ENCODE measurements at regions not wholly inside any gene's neighbourhood (a gene's known extent, or its start where the extent isn't known, plus 50 kb on each side); places are given as distances from the start of the nearest gene placed in this dataset.

DNA sequence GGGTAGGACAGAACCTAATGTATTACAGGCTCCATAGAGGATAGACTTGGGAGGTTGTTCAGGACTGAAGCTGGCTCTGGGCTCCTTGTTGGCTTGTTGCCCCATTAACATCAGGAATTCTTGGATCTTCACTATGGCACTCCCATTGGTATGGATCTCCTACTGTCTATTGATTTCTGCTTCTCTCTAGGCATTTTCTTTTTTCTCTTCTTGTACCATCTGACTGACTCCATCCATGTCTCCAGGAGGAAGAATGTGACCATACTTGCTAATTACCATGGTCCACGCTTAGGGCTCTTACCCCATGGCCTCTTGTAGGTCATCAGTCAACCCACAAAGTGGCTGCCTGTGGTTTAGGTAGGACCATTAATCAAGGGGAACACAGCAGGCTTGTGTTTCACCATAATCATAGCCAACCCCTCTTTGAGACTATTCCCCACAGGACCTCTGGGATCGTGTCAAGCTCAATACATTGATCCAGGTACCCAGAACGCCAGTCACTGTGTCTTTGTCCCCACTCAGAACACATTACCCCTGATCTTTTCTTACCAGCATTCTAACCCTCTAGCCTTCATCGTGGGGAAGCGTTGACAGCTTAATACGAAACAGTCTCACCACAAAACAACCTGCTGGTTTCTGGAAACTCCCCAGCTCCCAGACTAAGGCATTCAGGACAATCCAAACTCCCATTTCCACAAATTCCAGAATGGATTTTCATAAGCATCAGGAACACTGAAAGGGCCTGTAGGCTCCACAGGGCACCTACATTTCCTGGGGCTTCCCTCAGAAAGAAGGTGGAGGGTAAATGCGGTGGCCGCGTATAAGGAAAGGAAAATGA lies 97.1 kb downstream of the ETS2 start:
- peaks cover 5% of the 10 kb centered on the region; the same call in 1 of the 3 replicates for H3K36me3 Mint-ChIP-seq (ENCODE audit: low read depth)
- H2AFZ ChIP-seq, result no peak overlapping the region; the same call in 1 of the 2 replicates
- no peak overlapping the region for H3K4me3 ChIP-seq
- no peak overlapping the region for H3K27ac Mint-ChIP-seq
- no peak overlapping the region for H3K4me3 Mint-ChIP-seq
- H3K27me3 Mint-ChIP-seq (ENCODE audit: insufficient read depth, low read depth, poor library complexity), result peaks cover 4% of the 10 kb centered on the region
- H3K4me1 ChIP-seq (ENCODE audit: insufficient read depth), result no peaks in the 10 kb centered on the region
- DNase-seq (ENCODE audit: low spot score) (no peak), ATAC-seq (no peak)
- H3K4me1 Mint-ChIP-seq, result peaks cover 7% of the 10 kb centered on the region
- H3K9me3 Mint-ChIP-seq, result no peaks in the 10 kb centered on the region; the same call in 1 of the 3 replicates
- TF ChIP-seq ZNF114 (CRISPR knock-in tag; IDR thresholded peaks at IDR 0.05), result no peak
- TF ChIP-seq JUNB (IDR thresholded peaks at IDR 0.05; ENCODE audit: unreplicated experiment), result no peak
- TF ChIP-seq, protein P1, sequence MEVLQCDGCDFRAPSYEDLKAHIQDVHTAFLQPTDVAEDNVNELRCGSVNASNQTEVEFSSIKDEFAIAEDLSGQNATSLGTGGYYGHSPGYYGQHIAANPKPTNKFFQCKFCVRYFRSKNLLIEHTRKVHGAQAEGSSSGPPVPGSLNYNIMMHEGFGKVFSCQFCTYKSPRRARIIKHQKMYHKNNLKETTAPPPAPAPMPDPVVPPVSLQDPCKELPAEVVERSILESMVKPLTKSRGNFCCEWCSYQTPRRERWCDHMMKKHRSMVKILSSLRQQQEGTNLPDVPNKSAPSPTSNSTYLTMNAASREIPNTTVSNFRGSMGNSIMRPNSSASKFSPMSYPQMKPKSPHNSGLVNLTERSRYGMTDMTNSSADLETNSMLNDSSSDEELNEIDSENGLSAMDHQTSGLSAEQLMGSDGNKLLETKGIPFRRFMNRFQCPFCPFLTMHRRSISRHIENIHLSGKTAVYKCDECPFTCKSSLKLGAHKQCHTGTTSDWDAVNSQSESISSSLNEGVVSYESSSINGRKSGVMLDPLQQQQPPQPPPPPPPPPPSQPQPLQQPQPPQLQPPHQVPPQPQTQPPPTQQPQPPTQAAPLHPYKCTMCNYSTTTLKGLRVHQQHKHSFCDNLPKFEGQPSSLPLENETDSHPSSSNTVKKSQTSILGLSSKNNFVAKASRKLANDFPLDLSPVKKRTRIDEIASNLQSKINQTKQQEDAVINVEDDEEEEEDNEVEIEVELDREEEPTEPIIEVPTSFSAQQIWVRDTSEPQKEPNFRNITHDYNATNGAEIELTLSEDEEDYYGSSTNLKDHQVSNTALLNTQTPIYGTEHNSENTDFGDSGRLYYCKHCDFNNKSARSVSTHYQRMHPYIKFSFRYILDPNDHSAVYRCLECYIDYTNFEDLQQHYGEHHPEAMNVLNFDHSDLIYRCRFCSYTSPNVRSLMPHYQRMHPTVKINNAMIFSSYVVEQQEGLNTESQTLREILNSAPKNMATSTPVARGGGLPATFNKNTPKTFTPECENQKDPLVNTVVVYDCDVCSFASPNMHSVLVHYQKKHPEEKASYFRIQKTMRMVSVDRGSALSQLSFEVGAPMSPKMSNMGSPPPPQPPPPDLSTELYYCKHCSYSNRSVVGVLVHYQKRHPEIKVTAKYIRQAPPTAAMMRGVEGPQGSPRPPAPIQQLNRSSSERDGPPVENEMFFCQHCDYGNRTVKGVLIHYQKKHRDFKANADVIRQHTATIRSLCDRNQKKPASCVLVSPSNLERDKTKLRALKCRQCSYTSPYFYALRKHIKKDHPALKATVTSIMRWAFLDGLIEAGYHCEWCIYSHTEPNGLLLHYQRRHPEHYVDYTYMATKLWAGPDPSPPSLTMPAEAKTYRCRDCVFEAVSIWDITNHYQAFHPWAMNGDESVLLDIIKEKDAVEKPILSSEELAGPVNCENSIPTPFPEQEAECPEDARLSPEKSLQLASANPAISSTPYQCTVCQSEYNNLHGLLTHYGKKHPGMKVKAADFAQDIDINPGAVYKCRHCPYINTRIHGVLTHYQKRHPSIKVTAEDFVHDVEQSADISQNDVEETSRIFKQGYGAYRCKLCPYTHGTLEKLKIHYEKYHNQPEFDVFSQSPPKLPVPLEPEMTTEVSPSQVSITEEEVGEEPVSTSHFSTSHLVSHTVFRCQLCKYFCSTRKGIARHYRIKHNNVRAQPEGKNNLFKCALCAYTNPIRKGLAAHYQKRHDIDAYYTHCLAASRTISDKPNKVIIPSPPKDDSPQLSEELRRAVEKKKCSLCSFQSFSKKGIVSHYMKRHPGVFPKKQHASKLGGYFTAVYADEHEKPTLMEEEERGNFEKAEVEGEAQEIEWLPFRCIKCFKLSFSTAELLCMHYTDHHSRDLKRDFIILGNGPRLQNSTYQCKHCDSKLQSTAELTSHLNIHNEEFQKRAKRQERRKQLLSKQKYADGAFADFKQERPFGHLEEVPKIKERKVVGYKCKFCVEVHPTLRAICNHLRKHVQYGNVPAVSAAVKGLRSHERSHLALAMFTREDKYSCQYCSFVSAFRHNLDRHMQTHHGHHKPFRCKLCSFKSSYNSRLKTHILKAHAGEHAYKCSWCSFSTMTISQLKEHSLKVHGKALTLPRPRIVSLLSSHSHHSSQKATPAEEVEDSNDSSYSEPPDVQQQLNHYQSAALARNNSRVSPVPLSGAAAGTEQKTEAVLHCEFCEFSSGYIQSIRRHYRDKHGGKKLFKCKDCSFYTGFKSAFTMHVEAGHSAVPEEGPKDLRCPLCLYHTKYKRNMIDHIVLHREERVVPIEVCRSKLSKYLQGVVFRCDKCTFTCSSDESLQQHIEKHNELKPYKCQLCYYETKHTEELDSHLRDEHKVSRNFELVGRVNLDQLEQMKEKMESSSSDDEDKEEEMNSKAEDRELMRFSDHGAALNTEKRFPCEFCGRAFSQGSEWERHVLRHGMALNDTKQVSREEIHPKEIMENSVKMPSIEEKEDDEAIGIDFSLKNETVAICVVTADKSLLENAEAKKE (CRISPR knock-in tag; IDR thresholded peaks at IDR 0.05), result no peak
- no peak for TF ChIP-seq POLR2AphosphoS5 (IDR thresholded peaks at IDR 0.05; ENCODE audit: low read depth)
- TF ChIP-seq NANOG (IDR thresholded peaks at IDR 0.05; ENCODE audit: borderline replicate concordance), result no peak
- TF ChIP-seq, protein P2, sequence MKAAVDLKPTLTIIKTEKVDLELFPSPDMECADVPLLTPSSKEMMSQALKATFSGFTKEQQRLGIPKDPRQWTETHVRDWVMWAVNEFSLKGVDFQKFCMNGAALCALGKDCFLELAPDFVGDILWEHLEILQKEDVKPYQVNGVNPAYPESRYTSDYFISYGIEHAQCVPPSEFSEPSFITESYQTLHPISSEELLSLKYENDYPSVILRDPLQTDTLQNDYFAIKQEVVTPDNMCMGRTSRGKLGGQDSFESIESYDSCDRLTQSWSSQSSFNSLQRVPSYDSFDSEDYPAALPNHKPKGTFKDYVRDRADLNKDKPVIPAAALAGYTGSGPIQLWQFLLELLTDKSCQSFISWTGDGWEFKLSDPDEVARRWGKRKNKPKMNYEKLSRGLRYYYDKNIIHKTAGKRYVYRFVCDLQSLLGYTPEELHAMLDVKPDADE (IDR thresholded peaks at IDR 0.05), result no peak
- no peak for TF ChIP-seq EZH2 (IDR thresholded peaks at IDR 0.05; ENCODE audit: low read depth, unreplicated experiment)
- TF ChIP-seq ZNF331 (CRISPR knock-in tag; IDR thresholded peaks at IDR 0.05; ENCODE audit: low read depth), result no peak
- TF ChIP-seq, protein P3, sequence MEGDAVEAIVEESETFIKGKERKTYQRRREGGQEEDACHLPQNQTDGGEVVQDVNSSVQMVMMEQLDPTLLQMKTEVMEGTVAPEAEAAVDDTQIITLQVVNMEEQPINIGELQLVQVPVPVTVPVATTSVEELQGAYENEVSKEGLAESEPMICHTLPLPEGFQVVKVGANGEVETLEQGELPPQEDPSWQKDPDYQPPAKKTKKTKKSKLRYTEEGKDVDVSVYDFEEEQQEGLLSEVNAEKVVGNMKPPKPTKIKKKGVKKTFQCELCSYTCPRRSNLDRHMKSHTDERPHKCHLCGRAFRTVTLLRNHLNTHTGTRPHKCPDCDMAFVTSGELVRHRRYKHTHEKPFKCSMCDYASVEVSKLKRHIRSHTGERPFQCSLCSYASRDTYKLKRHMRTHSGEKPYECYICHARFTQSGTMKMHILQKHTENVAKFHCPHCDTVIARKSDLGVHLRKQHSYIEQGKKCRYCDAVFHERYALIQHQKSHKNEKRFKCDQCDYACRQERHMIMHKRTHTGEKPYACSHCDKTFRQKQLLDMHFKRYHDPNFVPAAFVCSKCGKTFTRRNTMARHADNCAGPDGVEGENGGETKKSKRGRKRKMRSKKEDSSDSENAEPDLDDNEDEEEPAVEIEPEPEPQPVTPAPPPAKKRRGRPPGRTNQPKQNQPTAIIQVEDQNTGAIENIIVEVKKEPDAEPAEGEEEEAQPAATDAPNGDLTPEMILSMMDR (conservative IDR thresholded peaks at IDR 0.05; ENCODE audit: low read depth in 2 of 2), result no peak
- TF ChIP-seq CREB1 (CRISPR knock-in tag; IDR thresholded peaks at IDR 0.05; ENCODE audit: low read depth), result no peak
- TF ChIP-seq, protein P4, sequence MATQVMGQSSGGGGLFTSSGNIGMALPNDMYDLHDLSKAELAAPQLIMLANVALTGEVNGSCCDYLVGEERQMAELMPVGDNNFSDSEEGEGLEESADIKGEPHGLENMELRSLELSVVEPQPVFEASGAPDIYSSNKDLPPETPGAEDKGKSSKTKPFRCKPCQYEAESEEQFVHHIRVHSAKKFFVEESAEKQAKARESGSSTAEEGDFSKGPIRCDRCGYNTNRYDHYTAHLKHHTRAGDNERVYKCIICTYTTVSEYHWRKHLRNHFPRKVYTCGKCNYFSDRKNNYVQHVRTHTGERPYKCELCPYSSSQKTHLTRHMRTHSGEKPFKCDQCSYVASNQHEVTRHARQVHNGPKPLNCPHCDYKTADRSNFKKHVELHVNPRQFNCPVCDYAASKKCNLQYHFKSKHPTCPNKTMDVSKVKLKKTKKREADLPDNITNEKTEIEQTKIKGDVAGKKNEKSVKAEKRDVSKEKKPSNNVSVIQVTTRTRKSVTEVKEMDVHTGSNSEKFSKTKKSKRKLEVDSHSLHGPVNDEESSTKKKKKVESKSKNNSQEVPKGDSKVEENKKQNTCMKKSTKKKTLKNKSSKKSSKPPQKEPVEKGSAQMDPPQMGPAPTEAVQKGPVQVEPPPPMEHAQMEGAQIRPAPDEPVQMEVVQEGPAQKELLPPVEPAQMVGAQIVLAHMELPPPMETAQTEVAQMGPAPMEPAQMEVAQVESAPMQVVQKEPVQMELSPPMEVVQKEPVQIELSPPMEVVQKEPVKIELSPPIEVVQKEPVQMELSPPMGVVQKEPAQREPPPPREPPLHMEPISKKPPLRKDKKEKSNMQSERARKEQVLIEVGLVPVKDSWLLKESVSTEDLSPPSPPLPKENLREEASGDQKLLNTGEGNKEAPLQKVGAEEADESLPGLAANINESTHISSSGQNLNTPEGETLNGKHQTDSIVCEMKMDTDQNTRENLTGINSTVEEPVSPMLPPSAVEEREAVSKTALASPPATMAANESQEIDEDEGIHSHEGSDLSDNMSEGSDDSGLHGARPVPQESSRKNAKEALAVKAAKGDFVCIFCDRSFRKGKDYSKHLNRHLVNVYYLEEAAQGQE (IDR thresholded peaks at IDR 0.05; ENCODE audit: unreplicated experiment), result no peak
- TF ChIP-seq EZH2phosphoT487 (IDR thresholded peaks at IDR 0.05; ENCODE audit: unreplicated experiment), result no peak
- TF ChIP-seq STAT1 (IDR thresholded peaks at IDR 0.05; ENCODE audit: unreplicated experiment), result no peak
- H3K9me2 ChIP-seq (ENCODE audit: insufficient read depth), result peaks cover 10% of the 10 kb centered on the region; the same call in 1 of the 2 replicates
- H3K27me3 ChIP-seq (ENCODE audit: insufficient read depth), result no peaks in the 10 kb centered on the region
- H4K20me1 ChIP-seq (replicated peaks; ENCODE audit: insufficient read depth), result no peaks in the 10 kb centered on the region
- H3K36me3 ChIP-seq (ENCODE audit: insufficient read depth), result no peaks in the 10 kb centered on the region
- H3K27ac ChIP-seq (ENCODE audit: low read depth), result no peak overlapping the region
- H3K79me2 ChIP-seq (replicated peaks; ENCODE audit: insufficient read depth), result no peaks in the 10 kb centered on the region
- no peaks in the 10 kb centered on the region for H3F3A ChIP-seq (replicated peaks; ENCODE audit: low read depth)
- no peak overlapping the region for H3K4me2 ChIP-seq
